A549 (cell line): ENCODE measurements at regions not wholly inside any gene's neighbourhood (a gene's known extent, or its start where the extent isn't known, plus 50 kb on each side); places are given as distances from the start of the nearest gene placed in this dataset.

Source experiments
- BHLHE40 ChIP-seq: IDR thresholded peaks from 2 replicates; pipeline ENCODE4 v1.6.1; 2012; ENCODE audit warnings: low read depth, low read length, inconsistent platforms
- CEBPB ChIP-seq, 2 experiments: fragments of >200 bp in 1 of 2; sonication (Bioruptor Twin) in 1 of 2; formaldehyde crosslinking in 1 of 2; IDR thresholded peaks; 2 replicates each; pipeline ENCODE4 v1.6.1; 2012 to 2016
- CHD2 ChIP-seq: fragments of 150-350 bp; IDR thresholded peaks from 2 replicates; pipeline ENCODE4 v1.6.1; 2014; ENCODE audit warnings: low read length; ENCODE audit not compliant: partially characterized antibody
- CHD4 ChIP-seq: fragments of 200-600 bp; sonication (generic); IDR thresholded peaks from 2 replicates; pipeline ENCODE4 v1.6.1; 2016; ENCODE audit warnings: antibody characterized with exemption, mild to moderate bottlenecking, borderline replicate concordance
- EP300 ChIP-seq, 2 experiments: fragments of >200 bp; sonication (Bioruptor Twin); formaldehyde crosslinking; IDR thresholded peaks; 2 replicates in 1 of 2; 3 replicates in 1 of 2; pipeline ENCODE4 v1.6.1; 2016 to 2017
- JUN ChIP-seq, 2 experiments: fragments of >200 bp; sonication (Bioruptor Twin); formaldehyde crosslinking; IDR thresholded peaks; 2 replicates in 1 of 2; 3 replicates in 1 of 2; pipeline ENCODE4 v1.6.1; 2016 to 2017
- KDM1A ChIP-seq: fragments of 200-600 bp; sonication (generic); IDR thresholded peaks from 2 replicates; pipeline ENCODE4 v1.6.1; 2016; ENCODE audit warnings: low read depth, mild to moderate bottlenecking
- POLR2A ChIP-seq: IDR thresholded peaks from 2 replicates; pipeline ENCODE4 v1.6.1; 2012; ENCODE audit warnings: mild to moderate bottlenecking, low read length
- RCOR1 ChIP-seq: fragments of 150-350 bp; IDR thresholded peaks from 2 replicates; pipeline ENCODE4 v1.6.1; 2014; ENCODE audit warnings: antibody characterized with exemption, low read length, low read depth
- ZC3H11A ChIP-seq: fragments of 450-650 bp; IDR thresholded peaks from 2 replicates; pipeline ENCODE4 v1.6.1; 2014; ENCODE audit warnings: antibody characterized with exemption, mild to moderate bottlenecking
- TF ChIP-seq, protein P1 (sequence below): fragments of >200 bp; sonication (Bioruptor Twin); formaldehyde crosslinking; IDR thresholded peaks from 3 replicates; pipeline ENCODE4 v1.5.1; 2016
- TF ChIP-seq, protein P2 (sequence below): IDR thresholded peaks from 2 replicates; pipeline ENCODE4 v1.6.1; 2012
- TF ChIP-seq, protein P3 (sequence below): fragments of 150-350 bp; IDR thresholded peaks from 2 replicates; pipeline ENCODE4 v1.6.1; 2014; ENCODE audit warnings: low read depth, mild to moderate bottlenecking, low read length

DNA sequence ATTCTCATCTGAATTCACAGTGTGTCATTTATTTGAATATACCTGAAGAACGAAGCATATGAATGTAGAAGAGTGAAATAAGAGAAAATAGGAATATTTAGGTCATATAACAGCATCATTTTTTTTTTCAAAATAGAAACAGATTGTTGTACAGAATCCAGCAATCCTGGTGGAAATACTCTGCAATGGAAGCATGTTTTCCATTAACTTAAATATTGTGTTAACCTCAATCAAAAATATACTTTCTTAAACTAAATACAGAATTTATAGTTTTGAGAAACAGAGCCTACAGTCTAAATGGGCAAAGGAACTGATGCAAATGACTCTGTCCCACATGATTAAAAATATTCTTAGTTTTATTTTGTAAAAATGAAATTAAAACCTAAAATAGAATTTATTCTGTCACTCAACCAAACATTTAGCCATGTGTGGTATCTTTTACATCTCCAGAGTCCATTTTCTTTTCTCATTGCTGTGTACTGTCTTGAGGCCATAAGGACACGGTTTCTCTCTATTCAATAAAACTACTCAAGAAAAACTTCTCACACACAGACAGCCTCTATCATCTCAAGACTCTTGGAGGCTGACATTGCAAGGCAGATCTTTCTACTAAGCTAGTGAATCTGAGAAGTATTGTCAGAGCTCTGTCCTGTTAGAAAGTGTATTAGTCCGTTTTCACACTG, 322.6 kb downstream of the LTN1 start:
- TF ChIP-seq, protein P1, sequence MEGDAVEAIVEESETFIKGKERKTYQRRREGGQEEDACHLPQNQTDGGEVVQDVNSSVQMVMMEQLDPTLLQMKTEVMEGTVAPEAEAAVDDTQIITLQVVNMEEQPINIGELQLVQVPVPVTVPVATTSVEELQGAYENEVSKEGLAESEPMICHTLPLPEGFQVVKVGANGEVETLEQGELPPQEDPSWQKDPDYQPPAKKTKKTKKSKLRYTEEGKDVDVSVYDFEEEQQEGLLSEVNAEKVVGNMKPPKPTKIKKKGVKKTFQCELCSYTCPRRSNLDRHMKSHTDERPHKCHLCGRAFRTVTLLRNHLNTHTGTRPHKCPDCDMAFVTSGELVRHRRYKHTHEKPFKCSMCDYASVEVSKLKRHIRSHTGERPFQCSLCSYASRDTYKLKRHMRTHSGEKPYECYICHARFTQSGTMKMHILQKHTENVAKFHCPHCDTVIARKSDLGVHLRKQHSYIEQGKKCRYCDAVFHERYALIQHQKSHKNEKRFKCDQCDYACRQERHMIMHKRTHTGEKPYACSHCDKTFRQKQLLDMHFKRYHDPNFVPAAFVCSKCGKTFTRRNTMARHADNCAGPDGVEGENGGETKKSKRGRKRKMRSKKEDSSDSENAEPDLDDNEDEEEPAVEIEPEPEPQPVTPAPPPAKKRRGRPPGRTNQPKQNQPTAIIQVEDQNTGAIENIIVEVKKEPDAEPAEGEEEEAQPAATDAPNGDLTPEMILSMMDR, result no peak
- TF ChIP-seq POLR2A (no peak), BHLHE40 (no peak), RCOR1 (no peak), EP300 (IDR thresholded peaks at IDR 0.05) (no peak), KDM1A (no peak), CEBPB (IDR thresholded peaks at IDR 0.05) (no peak), JUN (IDR thresholded peaks at IDR 0.05) (no peak), CHD4 (no peak), ZC3H11A (no peak), CHD2 (no peak)
- TF ChIP-seq, protein P2, sequence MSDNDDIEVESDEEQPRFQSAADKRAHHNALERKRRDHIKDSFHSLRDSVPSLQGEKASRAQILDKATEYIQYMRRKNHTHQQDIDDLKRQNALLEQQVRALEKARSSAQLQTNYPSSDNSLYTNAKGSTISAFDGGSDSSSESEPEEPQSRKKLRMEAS, result no peak
- TF ChIP-seq, protein P3, sequence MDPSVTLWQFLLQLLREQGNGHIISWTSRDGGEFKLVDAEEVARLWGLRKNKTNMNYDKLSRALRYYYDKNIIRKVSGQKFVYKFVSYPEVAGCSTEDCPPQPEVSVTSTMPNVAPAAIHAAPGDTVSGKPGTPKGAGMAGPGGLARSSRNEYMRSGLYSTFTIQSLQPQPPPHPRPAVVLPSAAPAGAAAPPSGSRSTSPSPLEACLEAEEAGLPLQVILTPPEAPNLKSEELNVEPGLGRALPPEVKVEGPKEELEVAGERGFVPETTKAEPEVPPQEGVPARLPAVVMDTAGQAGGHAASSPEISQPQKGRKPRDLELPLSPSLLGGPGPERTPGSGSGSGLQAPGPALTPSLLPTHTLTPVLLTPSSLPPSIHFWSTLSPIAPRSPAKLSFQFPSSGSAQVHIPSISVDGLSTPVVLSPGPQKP, result no peak
